AG04450 (cell line): ENCODE measurements at regions not wholly inside any gene's neighbourhood (a gene's known extent, or its start where the extent isn't known, plus 50 kb on each side); places are given as distances from the start of the nearest gene placed in this dataset.

Source experiments
- CTCF ChIA-PET: fragments of 300-600, 350-600 bp; formaldehyde crosslinking; extraction: SDS; loops from one replicate; lab custom pipeline; 2022; ENCODE audit warnings: antibody characterized with exemption, inconsistent platforms; lab: Charles Lee
- POLR2A ChIA-PET: fragments of 350-600 bp; formaldehyde crosslinking; extraction: SDS; loops from one replicate; lab custom pipeline; 2021; ENCODE audit warnings: antibody characterized with exemption, inconsistent platforms; lab: Yijun Ruan, JAX
- DNase-seq: peaks from one replicate; pipeline ENCODE4 v3.0.0-alpha.2; 2011; ENCODE audit warnings: low read depth, low spot score
- H3K27ac ChIP-seq: one replicate; pipeline ENCODE4 v1.5.1; 2012; ENCODE audit warnings: low read depth, low read length, control low read depth
- H3K27me3 ChIP-seq: one replicate; pipeline ENCODE4 v1.6.0; 2012; ENCODE audit warnings: low read length; ENCODE audit not compliant: control insufficient read depth, insufficient read depth
- H3K4me3 ChIP-seq: 2 replicates; pipeline ENCODE4 v1.5.1; 2011; ENCODE audit warnings: mild to moderate bottlenecking, low read depth, low read length, control low read depth
- H3K9me3 ChIP-seq: 2 replicates; pipeline ENCODE4 v1.5.1; 2012; ENCODE audit warnings: low read length; ENCODE audit not compliant: control insufficient read depth, insufficient read depth
- TF ChIP-seq, protein P1 (sequence below): IDR thresholded peaks from 2 replicates; pipeline ENCODE4 v1.5.1; 2011; ENCODE audit warnings: low read depth, low read length, control low read depth, inconsistent platforms

DNA sequence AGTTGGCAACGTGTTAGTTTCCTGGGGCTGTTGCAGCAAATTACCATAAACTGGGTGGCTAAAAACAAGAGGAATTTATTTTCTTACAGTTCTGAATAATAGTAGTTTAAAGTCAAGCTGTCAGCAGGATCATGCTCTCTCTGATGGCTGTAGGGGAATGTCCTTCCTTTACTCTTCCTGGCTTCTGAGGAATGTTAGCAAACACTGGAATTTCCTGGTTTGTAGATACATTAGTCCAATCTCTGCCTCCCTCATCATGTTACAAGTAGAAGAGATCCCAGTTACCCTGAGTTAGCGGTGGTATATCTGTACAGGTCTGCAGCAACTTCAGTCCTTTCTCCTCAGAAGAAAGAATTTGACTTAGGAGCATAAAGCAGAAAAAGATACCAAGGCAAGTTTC is 2249.1 kb downstream of the NCAM2 start:
- no peaks in the 10 kb centered on the region; the same call in 1 of the 2 replicates for H3K9me3 ChIP-seq

DNA sequence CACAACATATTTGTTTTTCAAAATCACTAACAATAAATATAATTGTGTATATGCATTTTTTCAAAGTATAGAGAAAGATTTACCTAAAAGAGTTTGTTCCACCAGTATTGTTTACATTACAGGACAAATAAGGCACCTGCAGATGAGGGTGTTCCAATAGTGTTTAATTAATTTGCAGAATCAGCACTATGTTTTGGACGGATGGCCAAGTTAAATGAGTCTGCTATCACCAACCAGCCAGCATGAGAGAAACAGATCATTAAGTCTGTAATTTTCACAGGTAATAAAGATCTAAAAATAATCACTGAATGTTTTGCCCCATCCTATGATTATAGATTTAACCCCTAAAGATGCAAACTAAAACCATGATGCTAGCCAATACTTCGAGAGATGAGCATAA is 2247.0 kb downstream of the NCAM2 start:
- Histone ChIP-seq H3K9me3 (peaks cover 3% of the 10 kb centered on the region; the same call in 1 of the 2 replicates), H3K27ac (no peak overlapping the region), H3K4me3 (no peak overlapping the region), H3K27me3 (no peaks in the 10 kb centered on the region)
- no peak for DNase-seq
- TF ChIP-seq, protein P1, sequence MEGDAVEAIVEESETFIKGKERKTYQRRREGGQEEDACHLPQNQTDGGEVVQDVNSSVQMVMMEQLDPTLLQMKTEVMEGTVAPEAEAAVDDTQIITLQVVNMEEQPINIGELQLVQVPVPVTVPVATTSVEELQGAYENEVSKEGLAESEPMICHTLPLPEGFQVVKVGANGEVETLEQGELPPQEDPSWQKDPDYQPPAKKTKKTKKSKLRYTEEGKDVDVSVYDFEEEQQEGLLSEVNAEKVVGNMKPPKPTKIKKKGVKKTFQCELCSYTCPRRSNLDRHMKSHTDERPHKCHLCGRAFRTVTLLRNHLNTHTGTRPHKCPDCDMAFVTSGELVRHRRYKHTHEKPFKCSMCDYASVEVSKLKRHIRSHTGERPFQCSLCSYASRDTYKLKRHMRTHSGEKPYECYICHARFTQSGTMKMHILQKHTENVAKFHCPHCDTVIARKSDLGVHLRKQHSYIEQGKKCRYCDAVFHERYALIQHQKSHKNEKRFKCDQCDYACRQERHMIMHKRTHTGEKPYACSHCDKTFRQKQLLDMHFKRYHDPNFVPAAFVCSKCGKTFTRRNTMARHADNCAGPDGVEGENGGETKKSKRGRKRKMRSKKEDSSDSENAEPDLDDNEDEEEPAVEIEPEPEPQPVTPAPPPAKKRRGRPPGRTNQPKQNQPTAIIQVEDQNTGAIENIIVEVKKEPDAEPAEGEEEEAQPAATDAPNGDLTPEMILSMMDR, result no peak
- ChIA-PET CTCF (no interaction called here), POLR2A (no interaction called here)

More for the DNA sequence above, 2249.1 kb downstream of the NCAM2 start:
- ChIA-PET CTCF (no interaction called here), POLR2A (no interaction called here)
- no peak overlapping the region for H3K27ac ChIP-seq
- no peak overlapping the region for H3K4me3 ChIP-seq
- no peaks in the 10 kb centered on the region for H3K27me3 ChIP-seq
- no peak for DNase-seq
- TF ChIP-seq, protein P1, result no peak

DNA sequence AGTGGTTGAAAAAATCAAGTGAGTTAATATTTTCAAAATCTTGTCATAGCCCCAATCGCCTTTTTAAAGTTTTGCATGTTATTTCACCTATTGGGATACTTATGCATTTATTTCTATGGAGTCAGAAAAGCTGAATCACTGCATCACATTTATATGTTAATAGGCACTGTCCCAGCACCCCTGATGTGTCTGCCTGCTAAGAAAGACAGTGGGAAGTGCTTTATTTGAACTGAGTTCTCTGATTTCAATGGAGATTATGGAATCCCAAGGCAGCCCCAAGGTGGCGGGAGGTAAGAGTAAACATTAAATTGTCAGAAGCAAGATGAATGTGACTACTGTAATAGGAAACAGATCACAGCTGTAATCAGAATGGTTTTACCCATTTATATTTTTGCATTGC is 2225.7 kb downstream of the NCAM2 start:
- DNase-seq, result no peak
- H3K9me3 ChIP-seq, result no peaks in the 10 kb centered on the region
- POLR2A ChIA-PET, result no interaction called here
- CTCF ChIA-PET, result no interaction called here
- no peaks in the 10 kb centered on the region for H3K27me3 ChIP-seq
- H3K4me3 ChIP-seq, result no peak overlapping the region
- TF ChIP-seq, protein P1, result no peak
- H3K27ac ChIP-seq, result no peak overlapping the region

DNA sequence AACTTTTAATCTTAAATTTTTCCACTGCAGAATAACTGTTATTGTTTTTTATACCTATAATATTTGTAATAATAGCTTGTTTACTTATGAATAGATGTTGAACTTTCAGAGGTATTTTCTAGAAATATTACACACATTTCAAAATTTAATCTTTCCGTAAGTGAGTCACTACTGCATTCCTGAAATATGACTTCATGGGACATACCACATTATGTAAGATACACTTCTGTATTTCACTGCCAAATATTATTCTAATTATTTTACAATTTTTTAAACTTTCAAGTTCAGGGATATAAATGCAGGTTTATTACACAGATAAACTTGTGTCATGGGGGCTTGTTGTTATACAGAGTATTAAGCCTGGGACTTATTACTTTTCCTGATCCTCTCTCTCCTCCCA is 2220.5 kb downstream of the NCAM2 start:
- TF ChIP-seq, protein P1, result no peak
- Histone ChIP-seq H3K9me3 (no peaks in the 10 kb centered on the region), H3K27ac (no peak overlapping the region), H3K27me3 (no peaks in the 10 kb centered on the region), H3K4me3 (no peak overlapping the region)
- ChIA-PET POLR2A (no interaction called here), CTCF (no interaction called here)
- no peak for DNase-seq

DNA sequence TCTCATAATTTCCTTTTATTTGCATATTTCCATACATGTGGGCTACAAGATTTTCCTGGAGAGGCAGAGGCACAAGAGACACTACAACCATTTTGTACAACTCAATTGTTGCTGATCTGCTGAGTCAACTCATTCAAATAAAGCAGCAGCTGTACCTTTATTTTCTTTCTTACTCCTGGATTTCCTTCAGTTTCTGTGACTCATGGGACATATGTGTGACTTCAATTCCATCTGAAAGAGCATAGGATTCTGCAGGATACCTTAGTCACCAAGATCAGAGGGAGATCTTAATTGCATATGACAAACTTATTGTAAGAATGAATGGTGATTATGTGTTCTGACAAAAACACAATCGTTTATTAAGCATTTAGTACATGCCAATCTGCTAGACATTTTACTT is 2219.4 kb downstream of the NCAM2 start:
- TF ChIP-seq, protein P1, result no peak
- H3K9me3 ChIP-seq, result peaks cover 6% of the 10 kb centered on the region; the same call in 1 of the 2 replicates
- DNase-seq, result no peak
- H3K27ac ChIP-seq, result no peak overlapping the region
- POLR2A ChIA-PET, result no interaction called here
- CTCF ChIA-PET, result no interaction called here
- no peaks in the 10 kb centered on the region for H3K27me3 ChIP-seq
- H3K4me3 ChIP-seq, result no peak overlapping the region
